HCT116 (cell line): ENCODE measurements at regions not wholly inside any gene's neighbourhood (a gene's known extent, or its start where the extent isn't known, plus 50 kb on each side); places are given as distances from the start of the nearest gene placed in this dataset.

Source experiments
- ATF3 ChIP-seq: IDR thresholded peaks from 2 replicates; pipeline ENCODE4 v1.6.1; 2012
- CBX3 ChIP-seq: IDR thresholded peaks from 2 replicates; pipeline ENCODE4 v1.6.1; 2012; ENCODE audit warnings: low read depth
- CTCF ChIP-seq, 3 experiments: fragments of 200-600 bp in 1 of 3; sonication (generic) in 1 of 3; IDR thresholded peaks in 2 of 3; conservative IDR thresholded peaks in 1 of 3; 2 replicates each; pipeline ENCODE4 v1.5.1; 2012 to 2017; ENCODE audit warnings: low read depth in 2 of 3, low read length in 2 of 3, antibody characterized with exemption in 1 of 3, borderline replicate concordance in 1 of 3, control low read depth in 1 of 3, mild to moderate bottlenecking in 1 of 3, mixed read lengths in 1 of 3, mixed run types in 1 of 3, moderate library complexity in 1 of 3; ENCODE audit not compliant: insufficient read depth in 1 of 3
- EGR1 ChIP-seq: IDR thresholded peaks from 2 replicates; pipeline ENCODE4 v1.6.1; 2012; ENCODE audit warnings: low read depth
- EZH2 ChIP-seq: fragments of 200-600 bp; sonication (generic); IDR thresholded peaks from 2 replicates; pipeline ENCODE4 v1.6.1; 2017; ENCODE audit warnings: antibody characterized with exemption, mixed run types
- EZH2phosphoT487 ChIP-seq: fragments of 200-600 bp; IDR thresholded peaks from 2 replicates; pipeline ENCODE4 v1.6.1; 2018; ENCODE audit warnings: antibody characterized with exemption, borderline replicate concordance
- POLR2A ChIP-seq: IDR thresholded peaks from 2 replicates; pipeline ENCODE4 v1.7.0; 2011; ENCODE audit warnings: borderline replicate concordance; ENCODE audit not compliant: insufficient read depth, insufficient read length; ENCODE audit errors: extremely low read depth
- POLR2AphosphoS5 ChIP-seq: IDR thresholded peaks from 2 replicates; pipeline ENCODE4 v1.6.1; 2011; ENCODE audit warnings: mild to moderate bottlenecking, low read depth, low read length, moderate library complexity
- REST ChIP-seq: IDR thresholded peaks from 2 replicates; pipeline ENCODE4 v1.6.1; 2012; ENCODE audit warnings: low read depth
- SP1 ChIP-seq: IDR thresholded peaks from 2 replicates; pipeline ENCODE4 v1.6.1; 2012; ENCODE audit warnings: low read depth
- TCF7L2 ChIP-seq: IDR thresholded peaks from 2 replicates; pipeline ENCODE4 v1.7.0; 2011; ENCODE audit warnings: borderline replicate concordance, inconsistent platforms; ENCODE audit not compliant: insufficient read depth, insufficient read length; ENCODE audit errors: extremely low read depth
- ZBTB33 ChIP-seq: IDR thresholded peaks from 2 replicates; pipeline ENCODE4 v1.6.1; 2011; ENCODE audit warnings: mild to moderate bottlenecking, low read length, moderate library complexity; ENCODE audit not compliant: insufficient replicate concordance; ENCODE audit errors: extremely low read depth
- ZFX ChIP-seq: fragments of 450-650 bp; IDR thresholded peaks from 2 replicates; pipeline ENCODE4 v1.6.1; 2017

- TF ChIP-seq EGR1 (no peak), CTCF (IDR thresholded peaks at IDR 0.05 in 2 of 3, conservative IDR thresholded peaks at IDR 0.05 in 1 of 3; ENCODE audit: borderline replicate concordance in 1 of 3, insufficient read depth in 1 of 3, low read depth in 2 of 3, low read length in 2 of 3) (no peak), POLR2A (no peak), EZH2 (no peak), POLR2AphosphoS5 (no peak), ZFX (no peak), ZBTB33 (no peak), CBX3 (no peak), TCF7L2 (no peak), ATF3 (no peak), REST (no peak), SP1 (no peak), EZH2phosphoT487 (no peak)
These were observed 462.8 kb upstream of the SLC8A1 start for GRCh38 chr2:40914666-40915065.
